ENCODE measurements at regions not wholly inside any gene's neighbourhood (a gene's known extent, or its start where the extent isn't known, plus 50 kb on each side); places are given as distances from the start of the nearest gene placed in this dataset.

DNA sequence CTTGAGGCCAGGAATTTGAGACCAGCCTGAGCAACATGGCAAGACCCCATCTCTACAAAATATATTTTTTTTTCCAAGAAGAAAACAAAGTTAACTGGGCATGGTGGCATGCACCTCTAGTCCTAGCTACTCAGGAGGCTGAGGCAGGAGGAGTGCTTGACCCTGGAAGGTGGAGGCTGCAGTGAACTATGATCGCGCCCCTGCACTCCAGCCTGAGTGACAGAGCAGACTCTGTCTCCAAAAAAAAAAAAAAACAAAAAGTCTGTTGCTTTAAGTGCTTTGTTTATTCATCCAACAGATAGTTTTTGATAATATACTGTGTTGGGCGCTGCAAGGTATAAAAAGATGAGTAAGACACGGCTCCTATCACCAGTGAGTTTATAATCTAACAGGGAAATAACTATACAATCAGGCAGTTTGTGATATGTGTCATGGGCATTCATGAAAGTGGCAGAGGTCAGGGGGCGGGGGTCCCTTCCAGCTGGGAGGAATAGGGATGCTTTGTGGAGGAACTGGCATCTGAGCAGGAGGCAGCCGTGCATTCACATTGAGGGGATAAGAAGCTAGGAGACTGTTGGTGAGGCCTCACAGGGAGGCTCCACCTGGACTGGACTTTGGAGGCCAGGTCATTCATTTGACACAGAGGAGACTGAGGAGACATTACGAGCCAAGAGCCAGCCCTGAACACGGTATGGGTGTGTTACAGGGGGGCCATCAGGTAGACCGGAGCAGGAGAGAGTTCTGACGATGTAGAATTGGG, 67.3 kb upstream of the ERRFI1 start:
- peak overlapping the region in 2 of 3 donors; percentile 42 to 53 for H3K4me3 ChIP-seq (ENCODE audit: low read length in 3 of 3)
- no peaks in the 10 kb centered on the region for H3K27me3 ChIP-seq (ENCODE audit: control insufficient read depth, insufficient read depth, low read length)
- no peaks in the 10 kb centered on the region for H3K9me3 ChIP-seq (ENCODE audit: control insufficient read depth in 2 of 3, insufficient read depth in 1 of 3, low read length in 3 of 3)
- H3K9ac ChIP-seq (ENCODE audit: low read length in 3 of 3), result no peak overlapping the region
- H3K36me3 ChIP-seq (ENCODE audit: control insufficient read depth in 2 of 3, insufficient read depth in 3 of 3, low read length in 3 of 3), result no peaks in the 10 kb centered on the region
- peak overlapping the region in 1 of 2 donors; percentile 79 for H3K27ac ChIP-seq (ENCODE audit: low read depth in 2 of 2, low read length in 2 of 2)
- peaks cover 0 to 37% (median 15%) of the 10 kb centered on the region in 3 donors for H3K4me1 ChIP-seq (ENCODE audit: control insufficient read depth in 2 of 3, insufficient read depth in 2 of 3, low read depth in 1 of 3, low read length in 3 of 3)
- no peak for FAIRE-seq
- TF ChIP-seq, protein P1, sequence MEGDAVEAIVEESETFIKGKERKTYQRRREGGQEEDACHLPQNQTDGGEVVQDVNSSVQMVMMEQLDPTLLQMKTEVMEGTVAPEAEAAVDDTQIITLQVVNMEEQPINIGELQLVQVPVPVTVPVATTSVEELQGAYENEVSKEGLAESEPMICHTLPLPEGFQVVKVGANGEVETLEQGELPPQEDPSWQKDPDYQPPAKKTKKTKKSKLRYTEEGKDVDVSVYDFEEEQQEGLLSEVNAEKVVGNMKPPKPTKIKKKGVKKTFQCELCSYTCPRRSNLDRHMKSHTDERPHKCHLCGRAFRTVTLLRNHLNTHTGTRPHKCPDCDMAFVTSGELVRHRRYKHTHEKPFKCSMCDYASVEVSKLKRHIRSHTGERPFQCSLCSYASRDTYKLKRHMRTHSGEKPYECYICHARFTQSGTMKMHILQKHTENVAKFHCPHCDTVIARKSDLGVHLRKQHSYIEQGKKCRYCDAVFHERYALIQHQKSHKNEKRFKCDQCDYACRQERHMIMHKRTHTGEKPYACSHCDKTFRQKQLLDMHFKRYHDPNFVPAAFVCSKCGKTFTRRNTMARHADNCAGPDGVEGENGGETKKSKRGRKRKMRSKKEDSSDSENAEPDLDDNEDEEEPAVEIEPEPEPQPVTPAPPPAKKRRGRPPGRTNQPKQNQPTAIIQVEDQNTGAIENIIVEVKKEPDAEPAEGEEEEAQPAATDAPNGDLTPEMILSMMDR (IDR thresholded peaks at IDR 0.05; ENCODE audit: borderline replicate concordance, extremely low read depth, insufficient read depth), result no peak
- no peak for DNase-seq
- intact Hi-C loops (cut with DNase I), result no loop called here

DNA sequence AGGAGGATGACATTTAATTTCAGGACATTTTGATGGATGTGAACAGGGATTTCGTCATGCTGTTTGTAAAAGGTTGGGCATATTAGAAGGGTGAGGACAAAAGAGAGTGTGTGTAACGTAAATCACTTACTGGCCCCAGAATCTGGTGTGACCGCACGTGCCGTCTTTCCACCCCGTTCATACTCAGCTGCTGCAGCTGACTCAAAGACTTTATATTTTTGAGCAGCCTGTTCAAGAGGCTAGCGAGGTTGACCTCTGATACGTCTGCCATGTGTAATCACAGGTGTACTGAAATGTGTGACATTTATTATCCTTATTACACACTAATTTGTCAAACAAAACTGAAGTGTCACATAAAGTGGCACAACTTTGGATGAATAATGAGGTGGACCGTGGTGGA, 66.5 kb upstream of the ERRFI1 start:
- no peaks in the 10 kb centered on the region for H3K36me3 ChIP-seq (ENCODE audit: control insufficient read depth in 2 of 3, insufficient read depth in 3 of 3, low read length in 3 of 3)
- no peak for DNase-seq
- peaks cover 0 to 33% (median 13%) of the 10 kb centered on the region in 3 donors for H3K4me1 ChIP-seq (ENCODE audit: control insufficient read depth in 2 of 3, insufficient read depth in 2 of 3, low read depth in 1 of 3, low read length in 3 of 3)
- H3K27ac ChIP-seq (ENCODE audit: low read depth in 2 of 2, low read length in 2 of 2), result no peak overlapping the region
- TF ChIP-seq, protein P1 (IDR thresholded peaks at IDR 0.05; ENCODE audit: borderline replicate concordance, extremely low read depth, insufficient read depth), result no peak
- H3K27me3 ChIP-seq (ENCODE audit: control insufficient read depth, insufficient read depth, low read length), result no peaks in the 10 kb centered on the region
- no peak overlapping the region for H3K9ac ChIP-seq (ENCODE audit: low read length in 3 of 3)
- FAIRE-seq, result no peak
- no peak overlapping the region for H3K4me3 ChIP-seq (ENCODE audit: low read length in 3 of 3)
- intact Hi-C loops (cut with DNase I), result no loop called here
- no peaks in the 10 kb centered on the region for H3K9me3 ChIP-seq (ENCODE audit: control insufficient read depth in 2 of 3, insufficient read depth in 1 of 3, low read length in 3 of 3)

DNA sequence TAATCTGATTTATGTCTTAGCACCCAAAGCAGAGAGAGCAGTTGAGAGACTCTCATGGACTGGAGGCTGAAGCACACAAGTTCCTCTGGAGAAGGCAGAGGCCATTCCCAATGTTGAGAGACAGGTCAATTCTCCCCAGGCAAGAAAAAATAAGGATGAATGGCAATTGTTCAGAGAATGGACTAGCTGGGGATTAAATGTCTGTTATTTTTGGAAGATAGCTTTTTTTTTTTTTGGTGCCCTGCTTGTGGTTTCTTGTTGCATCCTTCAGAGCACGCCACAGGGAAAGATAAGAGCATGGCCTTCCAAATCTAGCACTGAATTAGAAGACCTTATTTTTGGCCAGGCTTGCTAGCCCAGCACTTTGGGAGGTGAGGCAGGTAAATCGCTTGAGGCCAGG, 65.6 kb upstream of the ERRFI1 start:
- Histone ChIP-seq H3K27me3 (ENCODE audit: control insufficient read depth, insufficient read depth, low read length) (no peaks in the 10 kb centered on the region), H3K4me1 (ENCODE audit: control insufficient read depth in 2 of 3, insufficient read depth in 2 of 3, low read depth in 1 of 3, low read length in 3 of 3) (peaks cover 0 to 23% (median 11%) of the 10 kb centered on the region in 3 donors), H3K36me3 (ENCODE audit: control insufficient read depth in 2 of 3, insufficient read depth in 3 of 3, low read length in 3 of 3) (no peaks in the 10 kb centered on the region), H3K4me3 (ENCODE audit: low read length in 3 of 3) (no peak overlapping the region), H3K27ac (ENCODE audit: low read depth in 2 of 2, low read length in 2 of 2) (no peak overlapping the region), H3K9ac (ENCODE audit: low read length in 3 of 3) (no peak overlapping the region), H3K9me3 (ENCODE audit: control insufficient read depth in 2 of 3, insufficient read depth in 1 of 3, low read length in 3 of 3) (no peaks in the 10 kb centered on the region)
- FAIRE-seq, result no peak
- TF ChIP-seq, protein P1 (IDR thresholded peaks at IDR 0.05; ENCODE audit: borderline replicate concordance, extremely low read depth, insufficient read depth), result no peak
- DNase-seq, result no peak
- intact Hi-C loops (cut with DNase I), result no loop called here
